ENCODE measurements at regions not wholly inside any gene's neighbourhood (a gene's known extent, or its start where the extent isn't known, plus 50 kb on each side); places are given as distances from the start of the nearest gene placed in this dataset.

GRCh38 chr14:53473480-53473879 is 320.4 kb upstream of the DDHD1 start:
- TF ChIP-seq CTCF (IDR thresholded peaks at IDR 0.05) (no peak), POLR2A (IDR thresholded peaks at IDR 0.05) (no peak)
